GM18519 (cell line): ENCODE measurements at regions not wholly inside any gene's neighbourhood (a gene's known extent, or its start where the extent isn't known, plus 50 kb on each side); places are given as distances from the start of the nearest gene placed in this dataset.

Experiments used
- ATAC-seq: cut with Tn5 transposase; IDR thresholded peaks from one replicate; pipeline ENCODE4 v1.9.1; 2021; ENCODE audit warnings: mild to moderate bottlenecking, moderate library complexity; ENCODE audit not compliant: unreplicated experiment, low FRiP score

DNA sequence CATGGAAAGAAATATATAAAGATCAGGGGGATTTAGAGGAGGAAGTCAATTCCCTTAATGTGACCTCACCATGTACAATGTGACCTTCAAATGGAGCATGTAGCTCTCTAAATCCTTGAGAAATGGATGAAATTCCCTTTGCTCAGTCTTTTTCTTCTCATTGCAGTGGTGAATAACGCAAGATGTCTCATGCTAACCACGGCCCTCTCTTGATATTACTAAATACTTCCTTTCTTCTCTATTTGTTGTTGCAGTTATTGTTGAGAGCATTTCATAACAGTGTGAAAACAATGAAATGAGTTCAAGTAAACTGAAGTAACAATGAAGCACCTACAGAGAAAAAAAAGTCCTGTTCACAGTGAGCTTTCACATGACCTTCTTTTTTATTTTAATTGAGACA lies 55.6 kb downstream of the ZNF281 start:
- peak; percentile 48 for ATAC-seq

DNA sequence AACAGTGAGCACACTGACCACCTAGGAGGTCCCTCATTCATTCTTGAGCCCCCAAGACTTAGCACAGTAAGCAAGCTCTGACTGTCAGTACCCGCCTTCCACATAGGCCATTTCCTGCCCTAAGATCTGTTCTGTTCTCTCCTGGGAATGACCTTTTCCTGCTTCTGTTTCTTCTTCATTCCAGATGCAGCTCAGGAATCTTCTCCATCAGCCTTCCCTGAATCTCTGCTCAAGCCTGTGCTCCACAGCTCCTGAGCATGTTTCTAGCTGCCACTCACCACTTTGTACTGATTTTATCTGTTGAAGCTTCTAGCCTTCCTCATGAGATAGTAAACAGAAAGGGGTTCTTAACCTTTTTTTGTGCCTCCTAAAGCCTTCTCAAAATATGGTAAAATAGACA lies 56.6 kb downstream of the ZNF281 start:
- no peak for ATAC-seq

DNA sequence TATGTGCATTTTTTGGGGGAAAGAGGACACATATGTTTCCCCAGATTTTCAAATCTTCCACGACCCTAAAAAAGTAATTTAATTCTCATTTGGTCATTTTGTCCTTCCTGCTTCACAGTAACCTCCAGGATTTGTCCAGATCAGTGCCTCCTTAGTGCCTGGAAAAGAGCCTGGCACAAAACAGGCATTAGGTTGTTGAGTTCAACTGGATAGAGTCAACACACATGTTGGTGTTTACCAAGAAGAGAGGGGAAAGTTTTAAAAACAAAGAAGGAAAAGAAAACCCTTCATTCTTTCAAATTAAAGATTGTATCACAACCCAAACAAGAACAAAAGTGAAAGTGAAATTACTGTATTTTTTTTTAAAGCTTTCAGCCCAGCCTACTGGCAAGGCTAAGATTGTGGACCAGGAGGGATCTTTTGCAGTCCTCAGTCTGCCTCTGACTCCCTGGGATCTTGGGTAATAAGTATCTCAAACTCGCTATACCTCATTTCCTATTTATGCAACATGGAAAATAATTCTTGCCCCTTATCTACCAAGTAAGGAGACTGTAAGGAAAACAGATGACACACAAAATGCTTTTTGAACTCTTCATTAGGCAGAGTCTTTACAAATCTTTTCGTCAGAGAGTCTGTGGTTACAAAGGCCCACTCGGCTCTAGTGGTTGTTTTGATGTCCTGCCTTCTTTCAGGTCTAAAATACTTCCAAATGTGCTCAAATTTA lies 57.8 kb downstream of the ZNF281 start:
- peak; percentile 45 for ATAC-seq

DNA sequence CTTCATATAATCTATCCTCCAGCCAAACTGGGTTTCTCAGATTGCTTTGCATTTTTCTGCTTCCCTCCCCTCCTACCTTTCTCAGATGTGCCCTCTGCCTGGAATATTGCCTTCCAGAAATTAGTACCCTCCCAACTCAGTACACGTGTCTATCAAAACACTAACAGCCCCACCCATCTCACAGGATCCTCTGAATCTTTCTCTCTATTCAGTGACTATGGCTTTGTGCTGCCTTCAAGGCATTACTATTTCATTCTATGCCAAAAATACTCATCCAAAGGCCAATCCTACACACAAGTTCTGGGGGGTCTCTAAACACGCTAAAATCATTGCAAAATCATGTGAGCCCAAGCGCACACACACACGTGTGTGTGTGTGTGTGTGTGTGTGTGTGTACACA lies 58.4 kb downstream of the ZNF281 start:
- ATAC-seq: no peak

GRCh38 chr1:200346700-200347099 lies 63.1 kb downstream of the ZNF281 start:
- no peak for ATAC-seq

GRCh38 chr1:200345520-200345919 lies 64.3 kb downstream of the ZNF281 start:
- ATAC-seq: no peak

- no peak for ATAC-seq
Measured at GRCh38 chr1:200343874-200344273, 66.0 kb downstream of the ZNF281 start.

DNA sequence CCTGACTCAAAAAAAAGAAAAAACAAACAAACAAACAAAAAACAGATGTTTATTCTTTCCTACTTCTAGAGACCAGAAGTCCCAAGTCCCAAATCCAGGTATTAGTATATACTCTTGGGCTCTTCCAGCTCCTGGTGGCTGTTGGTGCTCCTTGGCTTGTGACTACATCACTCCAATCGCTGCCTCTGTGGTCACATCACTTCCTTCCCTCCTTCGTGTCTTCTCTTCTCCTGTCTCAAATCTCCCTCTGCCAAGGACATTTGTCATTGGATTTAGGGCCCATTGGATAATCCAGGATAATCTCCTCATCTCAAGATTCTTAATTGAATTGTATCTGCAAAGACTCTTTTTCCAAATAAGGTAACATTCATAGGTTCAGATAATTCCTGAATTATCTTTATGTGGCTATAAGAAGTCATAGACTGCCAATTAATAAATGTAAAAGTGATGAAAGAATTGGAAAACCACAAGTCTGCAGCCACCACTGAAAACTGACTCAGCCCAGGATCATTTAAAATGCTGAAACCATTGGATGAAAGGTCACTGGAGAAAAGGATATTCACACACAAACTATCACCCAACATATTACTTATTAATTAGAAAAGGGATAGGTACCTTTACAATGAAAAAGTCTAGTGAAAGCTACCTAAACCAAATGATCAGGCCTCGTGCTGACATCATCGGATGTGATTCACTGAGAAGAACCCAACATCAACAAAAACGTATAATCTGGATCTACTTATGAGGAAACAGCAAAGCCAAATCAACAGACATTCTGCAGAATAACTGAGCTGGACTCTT lies 67.1 kb downstream of the ZNF281 start:
- ATAC-seq: no peak

GRCh38 chr1:200338451-200338850 lies 71.4 kb downstream of the ZNF281 start:
- ATAC-seq: no peak

GRCh38 chr1:200337831-200338230 lies 72.0 kb downstream of the ZNF281 start:
- ATAC-seq: no peak

DNA sequence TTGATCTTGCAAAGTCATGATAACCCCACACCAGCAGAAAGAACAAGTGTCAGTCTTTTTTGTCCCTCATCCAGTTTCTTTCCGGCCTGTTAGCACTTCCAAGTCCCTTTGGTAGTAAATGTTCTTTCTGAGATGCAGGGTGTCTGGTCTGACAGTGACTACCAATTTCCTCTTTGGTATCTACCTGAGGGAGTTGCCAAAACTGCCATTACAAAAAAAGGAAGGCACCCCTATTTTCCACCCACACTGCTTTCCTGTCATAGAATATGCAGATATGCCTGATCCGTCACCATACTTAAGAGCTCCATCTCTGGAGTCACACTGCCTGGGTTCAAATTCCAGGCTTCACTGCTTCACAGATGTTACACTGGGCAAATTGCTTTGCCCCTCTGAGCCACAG lies 72.4 kb downstream of the ZNF281 start:
- no peak for ATAC-seq

DNA sequence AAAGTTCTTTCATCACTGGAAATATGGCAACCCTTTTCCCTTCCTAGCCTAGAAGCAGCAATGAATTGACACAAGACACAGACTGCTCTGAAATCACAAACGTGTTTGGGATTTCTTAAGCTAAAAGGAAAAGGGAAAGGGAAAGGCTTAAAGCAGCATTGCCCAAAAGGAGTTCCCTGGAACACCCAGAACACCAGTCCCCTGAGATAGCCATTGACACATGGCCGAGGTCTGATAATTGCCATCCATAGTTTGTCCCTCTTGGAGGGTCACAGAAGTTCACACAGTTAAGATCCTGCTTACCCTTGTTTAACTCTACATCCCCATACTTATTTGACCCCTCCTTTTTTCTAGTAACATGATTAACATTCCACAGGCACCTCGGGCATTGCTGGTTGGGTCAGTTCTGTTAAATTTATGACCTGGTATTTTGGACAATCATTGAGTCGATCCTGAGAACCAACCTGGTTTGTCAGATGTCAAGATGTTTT lies 72.9 kb downstream of the ZNF281 start:
- ATAC-seq: no peak

- no peak for ATAC-seq
Measured at GRCh38 chr1:200336101-200336845, 73.6 kb downstream of the ZNF281 start.

- no peak for ATAC-seq
Measured at GRCh38 chr1:200334661-200335256, 75.1 kb downstream of the ZNF281 start.

- ATAC-seq: no peak
Measured at GRCh38 chr1:200333329-200333728, 76.5 kb downstream of the ZNF281 start.

GRCh38 chr1:200332716-200333115 lies 77.1 kb downstream of the ZNF281 start:
- no peak for ATAC-seq

GRCh38 chr1:200330741-200331428 lies 79.0 kb downstream of the ZNF281 start:
- ATAC-seq: no peak

- no peak for ATAC-seq
Measured at GRCh38 chr1:200329208-200329882, 80.5 kb downstream of the ZNF281 start.

DNA sequence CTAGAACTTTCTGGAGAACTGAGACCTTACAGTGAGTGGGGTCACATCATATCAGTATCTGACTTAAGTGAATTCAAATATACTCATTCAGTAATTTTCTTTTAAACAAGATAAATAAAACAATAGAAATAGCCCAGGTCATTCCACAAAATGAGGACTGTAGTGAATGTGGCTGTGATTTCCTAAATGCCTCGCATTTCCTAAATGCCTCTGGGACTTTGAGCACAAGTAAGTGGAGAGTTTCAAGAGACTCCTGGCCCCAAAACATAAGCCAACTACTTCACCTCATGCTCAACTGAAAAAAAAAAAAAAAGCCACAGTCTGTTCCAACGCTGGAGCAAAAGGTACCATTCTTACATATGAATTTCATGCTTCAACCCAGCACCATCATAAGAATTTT lies 81.5 kb downstream of the ZNF281 start:
- no peak for ATAC-seq
